Putamen (tissue), 1 donor: ENCODE measurements at regions not wholly inside any gene's neighbourhood (a gene's known extent, or its start where the extent isn't known, plus 50 kb on each side); places are given as distances from the start of the nearest gene placed in this dataset.

Experiments
- DNase-seq: peaks from one replicate; pipeline ENCODE4 v3.0.0-alpha.2; 2016; ENCODE audit warnings: low spot score

DNA sequence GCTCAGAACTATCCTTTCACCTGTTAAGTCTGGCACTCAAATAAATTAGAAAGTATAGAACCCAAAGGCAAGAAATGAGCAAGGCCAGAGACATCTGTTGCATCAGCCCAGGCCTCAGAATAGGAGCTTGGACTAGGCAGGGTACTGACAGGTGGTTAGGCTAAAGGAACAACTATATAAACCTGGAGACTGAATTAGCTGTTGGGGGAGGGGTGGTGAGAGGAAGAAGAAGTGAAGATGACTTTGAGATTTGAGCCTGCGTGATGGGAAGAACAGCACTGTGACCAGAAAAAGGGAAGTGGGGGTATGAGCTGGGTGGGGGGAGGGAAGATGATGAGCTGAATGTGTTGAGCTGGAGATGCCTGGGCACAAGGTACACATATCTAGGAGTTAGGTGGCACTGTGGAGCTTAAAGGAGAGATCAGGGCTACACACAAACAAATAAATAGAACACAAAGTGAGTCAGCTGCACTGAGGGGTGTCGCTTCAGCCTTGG is 244.7 kb downstream of the PTEN start:
- peak; percentile 18 for DNase-seq

DNA sequence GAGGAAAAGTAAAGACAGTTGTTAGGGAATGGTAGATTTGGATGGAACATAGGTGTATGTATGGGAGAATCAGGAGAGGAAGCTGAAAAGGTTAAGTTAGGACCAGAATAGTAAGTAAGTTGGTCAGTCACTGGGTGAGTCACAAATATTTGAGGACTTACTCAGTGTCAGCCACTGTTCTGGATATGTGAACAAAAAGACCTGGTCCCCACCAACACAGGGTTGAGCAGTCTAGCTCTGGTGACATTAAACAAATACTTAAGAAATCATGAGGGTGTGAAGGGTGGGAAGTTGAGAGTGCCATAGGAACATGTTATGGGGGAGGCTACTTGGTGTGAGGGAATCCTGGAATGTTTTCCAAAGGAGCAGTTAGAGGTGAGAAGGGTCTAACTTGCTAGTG is 246.9 kb downstream of the PTEN start:
- DNase-seq: no peak

DNA sequence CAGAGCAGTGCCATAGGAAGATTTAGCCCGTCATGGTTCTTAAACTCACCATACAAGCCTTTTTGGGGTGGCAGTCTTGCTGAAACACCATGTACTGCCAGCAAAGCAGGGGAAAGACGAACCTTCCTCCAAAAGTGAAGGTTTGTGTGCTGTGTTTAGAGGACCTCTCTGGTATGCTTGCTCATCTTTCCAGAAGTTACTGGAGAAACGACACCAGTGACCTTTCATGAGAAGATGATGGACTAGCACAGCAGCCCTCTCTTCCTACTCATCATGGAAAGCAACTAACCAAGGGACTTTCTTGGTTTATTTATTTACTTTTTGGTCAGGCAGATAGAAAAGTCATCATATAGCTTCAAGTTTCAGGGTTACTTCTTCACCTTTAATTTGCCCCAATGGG is 247.4 kb downstream of the PTEN start:
- no peak for DNase-seq

DNA sequence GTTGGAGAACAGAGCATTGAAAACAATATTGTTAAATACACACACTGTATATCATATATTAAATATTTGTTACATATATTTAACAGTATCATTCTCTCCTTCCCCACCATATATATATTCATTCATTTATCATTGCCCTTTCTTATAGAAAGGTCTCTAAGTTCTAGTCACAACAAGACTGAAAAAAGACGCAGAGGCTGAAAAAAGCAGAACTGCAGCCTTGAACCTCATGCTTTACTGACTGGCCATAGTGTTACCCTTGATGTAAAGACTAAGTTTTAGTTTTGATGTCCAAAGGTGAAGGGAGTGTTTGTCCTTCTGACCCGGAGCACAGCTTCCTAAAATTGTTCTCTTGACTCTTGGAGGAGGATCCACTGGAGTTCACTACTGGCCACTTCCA is 247.9 kb downstream of the PTEN start:
- no peak for DNase-seq

DNA sequence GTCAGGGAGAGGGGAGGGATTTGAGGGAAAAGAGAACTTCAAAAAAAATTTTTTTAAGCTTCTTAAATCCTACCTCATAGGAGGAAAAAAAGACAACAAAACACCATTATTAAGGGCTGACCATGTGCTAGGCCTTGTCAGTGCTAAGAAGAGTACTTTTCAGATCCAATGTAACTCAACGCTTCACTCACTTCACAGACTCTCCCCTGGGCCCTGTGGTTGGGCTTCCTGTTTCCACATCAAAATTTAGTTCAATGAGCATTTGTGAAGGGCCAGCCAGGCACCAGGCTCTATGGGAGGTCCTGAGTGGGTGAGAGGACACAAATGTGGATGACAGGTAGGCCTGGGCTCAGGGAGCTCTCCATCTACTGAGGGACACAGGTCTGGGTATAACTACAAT is 249.8 kb downstream of the PTEN start:
- DNase-seq: no peak

DNA sequence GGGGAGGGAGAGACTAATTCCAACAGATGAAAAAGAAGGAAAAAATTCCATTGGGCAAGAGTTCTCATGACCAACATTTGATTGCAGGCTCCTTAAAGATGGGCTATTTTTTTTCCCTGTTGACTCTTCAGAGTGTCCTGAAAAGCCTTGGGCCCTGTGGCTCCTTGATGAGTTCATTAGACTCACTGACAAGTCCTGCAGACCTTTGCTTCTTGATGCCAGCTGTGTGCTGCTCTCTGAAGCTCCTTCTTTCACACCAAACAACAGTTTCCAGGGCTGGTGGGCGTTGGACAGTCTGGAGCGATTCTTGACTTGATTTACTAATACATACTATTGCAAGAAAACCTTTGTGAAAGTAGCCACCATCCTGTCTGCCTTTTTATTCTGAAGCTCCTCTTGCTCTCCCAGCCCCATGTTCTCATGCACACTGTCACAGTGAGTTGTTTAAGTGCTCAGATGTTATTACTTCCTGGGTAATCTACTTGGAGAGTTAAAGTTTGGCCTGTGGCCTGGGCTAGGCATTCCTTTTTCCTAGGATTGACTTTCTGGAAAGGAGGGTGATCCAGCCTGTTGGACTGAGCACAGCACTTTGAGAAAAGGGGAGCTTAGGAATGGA is 250.3 kb downstream of the PTEN start:
- no peak for DNase-seq

DNA sequence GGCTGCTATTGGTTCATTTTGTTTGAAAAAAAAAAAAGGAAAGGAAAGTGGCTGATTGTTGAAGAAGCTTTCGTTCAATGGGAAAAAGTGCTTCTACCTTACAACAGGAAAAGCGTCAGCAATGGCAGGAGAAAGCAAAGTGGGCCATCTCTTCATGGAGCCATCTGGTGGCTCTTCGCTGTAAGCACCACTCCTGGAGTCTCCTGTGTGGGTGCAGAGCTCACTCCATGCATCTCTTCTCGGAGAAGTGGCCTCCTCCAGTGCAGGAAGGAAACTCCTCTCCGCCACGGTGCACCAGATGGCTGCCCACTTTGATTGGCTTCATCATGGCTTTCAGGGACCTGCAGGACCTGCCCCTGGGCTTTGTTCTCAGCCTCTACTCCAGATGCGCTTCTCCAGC is 250.9 kb downstream of the PTEN start:
- no peak for DNase-seq

DNA sequence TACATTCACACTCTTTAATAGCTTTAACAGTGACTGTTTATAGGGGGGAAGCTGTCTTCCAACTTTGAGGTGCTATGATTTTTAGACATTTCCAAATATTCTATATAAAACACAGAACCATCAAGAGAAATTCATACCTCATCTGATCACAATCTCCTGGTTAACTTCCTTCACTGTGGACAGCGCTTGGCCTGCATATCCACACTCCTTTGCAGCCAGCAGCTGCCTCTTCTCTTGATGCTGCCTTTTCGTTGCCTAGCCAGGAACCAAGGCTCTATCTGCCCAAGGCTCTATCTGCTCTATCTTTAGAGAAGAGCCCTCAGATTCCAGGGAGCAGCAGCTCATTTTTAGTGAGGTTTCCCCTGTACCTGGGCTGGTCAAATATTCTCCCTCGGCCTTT is 252.0 kb downstream of the PTEN start:
- no peak for DNase-seq

DNA sequence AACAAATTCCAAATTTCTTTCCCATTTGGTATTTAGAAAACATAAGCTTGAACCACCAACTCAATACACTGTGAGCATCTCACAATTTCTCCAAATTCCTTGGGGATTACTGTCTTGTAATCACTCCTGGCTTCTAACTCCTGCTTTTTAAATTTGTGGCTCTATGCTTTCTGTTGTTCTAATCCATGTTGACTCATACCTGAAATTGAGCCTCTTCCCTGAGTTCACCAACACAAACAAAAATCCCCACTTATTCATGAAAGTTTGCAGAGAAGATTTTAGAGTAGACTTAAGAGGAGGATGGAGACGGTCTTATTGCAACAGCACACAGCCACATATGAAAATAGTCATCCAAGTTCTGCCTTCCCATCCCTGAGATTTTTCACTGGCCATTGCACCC is 252.5 kb downstream of the PTEN start:
- no peak for DNase-seq

DNA sequence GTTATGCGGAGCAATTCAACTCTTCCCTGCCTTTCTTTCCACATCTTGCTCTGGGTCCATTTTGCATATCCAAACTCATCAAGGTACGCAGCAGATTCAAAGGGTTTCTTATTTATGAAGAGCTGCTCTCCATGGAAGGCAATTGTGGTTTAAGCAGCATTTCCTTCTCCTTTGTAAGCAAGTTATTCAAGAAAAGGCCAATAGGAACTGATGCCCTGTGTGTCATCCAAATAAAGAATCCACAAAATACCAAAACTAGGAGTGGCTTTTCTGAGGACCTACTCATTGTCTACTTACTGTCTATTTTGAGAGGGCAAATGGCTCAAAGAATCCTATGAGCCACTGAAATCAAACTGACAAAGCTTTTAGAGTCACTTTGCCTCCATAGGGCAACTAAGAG is 253.1 kb downstream of the PTEN start:
- no peak for DNase-seq

DNA sequence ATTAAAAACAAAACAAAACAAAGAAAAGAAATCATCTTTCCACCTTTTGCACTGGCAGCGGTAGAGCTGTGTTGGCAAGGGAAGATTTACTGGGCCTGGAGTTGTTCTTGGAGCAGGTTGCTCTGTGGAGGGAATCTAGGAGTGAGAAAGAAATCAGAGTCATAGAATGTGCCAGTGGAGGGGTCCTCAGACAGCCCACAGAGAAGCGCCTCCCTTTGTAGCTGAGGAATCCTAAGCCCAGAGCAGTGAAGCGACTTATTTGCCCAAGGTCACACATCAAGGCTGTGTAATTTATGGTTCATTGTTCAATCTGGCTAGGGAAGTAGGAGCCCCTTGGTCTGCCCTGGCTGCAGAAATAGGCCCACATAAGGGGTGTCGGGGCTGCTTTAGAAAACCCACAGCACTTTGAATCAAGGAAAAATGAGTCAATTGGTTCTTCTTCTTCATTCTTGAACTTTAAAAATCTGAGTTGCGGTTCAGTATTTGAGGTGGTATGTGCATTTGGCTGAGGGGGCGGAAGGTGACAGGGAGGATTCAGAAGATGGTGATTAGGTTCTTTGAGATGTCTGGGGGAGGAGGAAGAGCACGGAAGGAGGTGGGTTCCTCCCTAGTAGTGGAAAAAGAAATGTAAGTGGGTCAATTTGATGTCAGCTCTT is 253.7 kb downstream of the PTEN start:
- peak; percentile 57 for DNase-seq

DNA sequence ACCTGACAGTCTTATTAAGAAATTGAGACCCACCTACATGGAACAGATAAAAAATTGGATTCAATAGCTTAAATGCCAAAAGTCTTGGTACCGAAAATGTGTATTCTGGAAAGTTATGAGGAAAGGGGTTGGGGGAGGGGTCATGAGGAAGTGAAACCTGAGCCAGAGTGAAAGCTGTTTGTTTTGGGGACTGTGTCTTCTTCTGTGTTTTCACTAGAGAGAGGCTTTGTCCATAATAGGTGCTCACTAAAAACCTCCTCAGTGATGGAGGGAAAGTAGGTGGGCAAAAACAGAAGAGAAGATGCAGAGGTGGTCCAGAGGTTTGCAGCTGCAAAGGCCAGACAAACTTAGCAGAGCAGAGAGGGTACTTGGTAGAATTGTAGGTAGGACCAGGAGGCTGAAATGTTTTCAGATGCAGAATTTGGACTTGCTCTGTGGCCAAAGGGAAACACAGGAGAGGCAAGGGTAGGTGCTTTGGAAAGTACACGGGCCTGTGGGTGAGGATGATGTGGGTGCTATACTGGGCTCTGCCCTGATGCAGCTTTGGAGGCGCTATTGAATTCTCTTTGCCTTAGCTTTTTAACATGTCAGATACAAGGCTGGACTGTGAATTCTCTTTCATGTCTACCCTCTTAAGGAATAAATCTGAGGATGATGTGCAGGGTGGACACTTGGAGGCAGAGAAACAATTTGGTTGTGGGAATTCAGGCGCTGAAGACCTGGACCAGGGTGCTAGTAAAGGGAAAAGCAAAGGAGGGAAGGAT is 254.6 kb downstream of the PTEN start:
- DNase-seq: no peak

DNA sequence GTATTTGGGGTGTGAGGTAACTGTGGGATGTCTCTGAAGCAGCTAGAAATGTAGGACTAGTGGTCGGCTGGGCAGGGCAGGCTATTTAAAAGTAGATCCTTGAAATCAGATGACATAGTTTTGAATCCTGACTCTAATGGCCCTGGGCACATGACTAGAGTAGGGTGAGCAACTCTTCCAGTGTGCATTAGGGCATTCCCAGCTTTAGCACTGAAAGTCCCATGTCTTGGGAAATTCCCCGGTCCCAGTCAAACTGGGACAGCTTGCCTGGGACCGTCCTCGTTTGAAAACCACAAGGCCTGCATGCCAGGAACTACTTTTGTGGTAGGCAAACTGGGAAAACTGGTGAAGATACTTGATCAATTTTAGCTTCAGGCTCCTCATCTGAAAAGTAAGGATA is 255.3 kb downstream of the PTEN start:
- DNase-seq: no peak

DNA sequence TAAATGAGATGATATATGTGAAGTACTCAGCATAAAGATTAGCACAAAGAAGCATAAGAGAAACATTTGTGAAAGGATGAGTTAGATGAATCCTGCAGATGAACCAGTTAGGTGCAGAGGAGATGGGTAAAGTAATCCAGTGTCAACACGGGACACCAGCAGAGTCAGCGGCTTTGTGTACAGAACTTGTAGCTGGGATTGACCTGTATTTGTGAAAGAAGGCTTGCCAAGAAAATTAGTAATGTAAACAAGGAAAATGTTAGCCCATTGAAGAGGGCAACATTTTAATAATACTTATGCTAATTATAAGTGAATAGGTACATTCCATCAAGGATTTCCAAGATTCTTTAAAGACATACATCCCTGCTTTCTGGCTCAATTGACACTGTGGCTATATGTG is 255.7 kb downstream of the PTEN start:
- DNase-seq: no peak

DNA sequence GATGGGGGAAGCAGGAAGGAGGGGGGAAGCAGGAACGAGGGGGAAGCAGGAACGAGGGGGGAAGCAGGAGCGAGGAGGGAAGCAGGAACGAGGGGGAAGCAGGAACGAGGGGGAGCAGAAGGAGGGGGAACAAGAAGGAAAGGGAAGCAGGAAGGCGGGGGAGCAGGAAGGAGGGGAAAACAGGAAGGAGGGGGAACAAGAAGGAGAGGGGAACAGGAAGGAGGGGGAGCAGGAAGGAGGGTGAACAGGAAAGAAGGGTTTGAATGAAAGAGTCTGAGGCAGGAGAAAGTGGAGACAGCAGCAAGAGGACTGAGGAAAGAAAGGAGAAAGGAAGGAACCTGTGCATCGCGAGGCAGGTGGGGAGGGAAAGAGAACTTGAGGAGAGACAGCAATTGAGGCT is 256.6 kb downstream of the PTEN start:
- DNase-seq: no peak

DNA sequence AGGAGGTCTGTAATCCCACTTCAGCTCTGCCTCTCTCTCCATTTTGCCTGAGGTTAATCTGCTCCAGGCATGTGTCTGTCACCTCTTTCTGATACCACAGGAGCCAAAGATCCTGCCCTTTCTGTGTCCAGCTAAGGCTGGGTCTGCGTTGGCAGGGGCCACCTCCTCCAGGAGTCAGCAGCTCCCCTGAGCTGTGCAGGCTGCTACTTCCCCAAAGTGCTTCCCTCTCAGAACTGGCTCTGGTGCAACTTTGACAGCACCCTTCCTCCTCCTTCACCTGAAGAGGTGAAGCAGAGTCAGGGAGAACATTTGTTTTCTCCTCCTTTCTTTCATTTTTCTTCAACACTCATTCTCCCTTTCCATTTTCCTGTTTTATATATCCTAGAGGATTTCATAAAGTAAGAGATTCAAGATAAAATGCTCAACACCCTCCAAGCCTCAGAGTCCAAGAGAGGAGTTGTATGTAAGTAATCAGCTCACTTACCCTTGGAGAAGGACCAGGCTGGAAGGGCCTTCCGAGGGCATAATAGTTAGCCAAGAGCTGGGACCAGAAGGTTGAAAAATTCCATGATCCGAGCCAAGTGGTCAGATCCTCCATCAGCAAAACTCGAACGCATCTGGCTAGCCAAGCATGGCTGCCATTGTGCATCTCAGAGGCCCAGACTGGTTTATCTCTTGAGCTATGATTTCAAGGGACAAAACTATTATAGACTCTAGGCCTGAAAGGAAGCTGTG is 257.3 kb downstream of the PTEN start:
- DNase-seq: no peak

DNA sequence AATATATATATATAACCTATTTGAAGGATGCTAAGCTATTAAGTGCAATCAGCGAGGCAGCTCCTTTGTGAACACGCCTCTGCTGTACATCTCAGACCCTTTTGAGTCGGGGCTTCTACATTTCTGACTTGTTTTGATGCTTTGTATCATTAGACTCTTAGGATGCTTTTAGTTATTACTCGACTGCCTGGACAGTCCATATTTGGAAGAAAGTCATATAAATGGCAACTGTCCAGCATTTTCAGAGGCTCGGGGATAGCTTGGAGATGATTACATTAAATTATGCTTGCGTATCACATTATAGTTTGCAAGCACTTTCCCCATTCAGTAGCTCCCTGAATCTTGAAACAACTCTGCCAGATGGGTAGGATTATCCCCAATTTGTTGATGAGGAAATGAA is 257.9 kb downstream of the PTEN start:
- DNase-seq: no peak

DNA sequence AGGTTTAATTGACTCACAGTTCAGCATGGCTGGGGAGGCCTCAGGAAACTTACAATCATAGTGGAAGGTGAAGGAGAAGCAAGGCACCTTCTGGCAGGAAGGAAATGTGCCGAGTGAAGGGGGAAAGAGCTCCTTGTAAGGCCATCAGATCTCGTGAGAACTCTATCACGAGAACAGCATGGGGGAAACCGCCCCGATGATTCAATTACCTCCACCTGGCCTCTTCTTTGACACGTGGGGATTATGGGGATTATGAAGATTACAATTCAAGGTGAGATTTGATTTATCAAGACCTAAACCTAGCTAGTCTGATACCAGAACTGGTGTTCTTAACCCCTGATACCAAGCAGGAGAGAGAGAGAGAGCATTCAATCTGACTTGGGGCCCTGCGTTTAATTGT is 258.7 kb downstream of the PTEN start:
- no peak for DNase-seq

DNA sequence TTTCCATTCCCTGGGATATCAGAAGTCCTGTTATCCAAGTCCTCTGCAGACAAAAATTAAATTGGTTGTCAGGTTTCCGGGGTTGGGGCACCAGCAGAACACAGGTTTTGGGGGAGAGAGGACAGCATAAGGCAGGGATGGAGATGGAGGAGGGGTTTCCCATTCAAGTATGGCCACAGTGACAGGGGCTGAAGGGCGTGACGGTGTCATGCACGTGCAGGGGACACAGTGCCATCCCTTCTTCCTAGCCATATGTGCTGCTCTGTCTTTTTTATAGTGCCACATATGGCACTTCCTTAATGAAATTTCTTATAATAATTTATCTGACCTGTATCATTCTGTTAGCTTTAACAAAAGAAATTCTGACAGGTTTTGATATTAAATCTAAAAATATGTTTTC is 259.2 kb downstream of the PTEN start:
- DNase-seq: no peak

DNA sequence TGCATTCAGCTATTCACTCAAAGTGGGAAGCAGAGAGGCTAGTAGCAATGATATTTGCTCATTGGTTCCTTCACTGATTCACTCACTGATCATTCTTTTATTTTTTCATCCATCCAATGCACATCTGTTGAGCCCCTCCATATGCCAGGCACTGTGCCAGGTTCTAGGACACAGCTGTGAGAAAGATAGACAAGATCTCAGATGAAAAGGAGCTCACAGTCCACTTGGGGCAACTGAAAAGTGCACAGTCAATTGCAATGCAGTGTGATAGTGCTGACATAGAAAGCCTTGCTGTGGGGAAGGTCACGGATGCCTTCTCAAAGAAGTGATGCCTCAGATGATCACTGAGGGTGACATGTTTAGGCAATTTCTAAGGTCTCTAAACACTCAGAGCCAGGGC is 262.3 kb downstream of the PTEN start:
- no peak for DNase-seq

DNA sequence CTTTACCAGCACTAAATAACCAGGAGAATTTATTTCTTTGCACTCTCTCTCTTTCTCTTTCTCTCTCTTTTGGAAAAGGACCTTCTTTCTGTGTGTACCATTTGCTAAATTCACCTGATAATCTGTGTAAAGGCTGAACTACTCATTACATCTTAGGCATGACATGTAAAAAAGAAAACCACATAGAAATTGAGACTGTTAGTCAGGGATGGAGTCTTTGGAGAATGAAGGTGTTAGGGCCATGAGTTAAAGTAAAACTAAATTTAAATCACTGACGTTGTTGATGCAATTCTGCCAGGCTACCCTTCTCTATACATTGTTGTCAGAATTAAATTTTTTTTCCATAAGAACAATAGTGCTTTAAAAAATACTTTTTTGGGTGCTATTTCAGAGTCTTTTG is 263.3 kb downstream of the PTEN start:
- DNase-seq: no peak

DNA sequence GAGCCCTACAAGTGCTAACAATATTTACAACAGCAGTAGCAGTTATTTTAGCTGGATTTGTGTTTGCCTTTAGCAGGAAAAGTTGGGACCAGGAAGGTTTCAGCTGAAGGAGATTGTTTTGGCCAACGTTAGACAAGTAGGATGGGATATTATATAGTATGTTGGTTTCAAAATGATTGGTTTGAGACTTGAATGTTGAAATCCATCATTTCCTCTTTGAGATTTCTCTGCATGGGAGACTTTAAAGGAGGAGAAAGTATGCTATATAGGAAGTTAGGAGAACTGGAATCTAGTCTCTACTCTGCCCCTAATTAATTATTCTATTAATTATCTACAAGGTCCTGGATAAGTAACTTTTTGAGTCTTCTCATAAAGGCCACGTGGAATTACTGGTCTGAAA is 263.8 kb downstream of the PTEN start:
- no peak for DNase-seq

DNA sequence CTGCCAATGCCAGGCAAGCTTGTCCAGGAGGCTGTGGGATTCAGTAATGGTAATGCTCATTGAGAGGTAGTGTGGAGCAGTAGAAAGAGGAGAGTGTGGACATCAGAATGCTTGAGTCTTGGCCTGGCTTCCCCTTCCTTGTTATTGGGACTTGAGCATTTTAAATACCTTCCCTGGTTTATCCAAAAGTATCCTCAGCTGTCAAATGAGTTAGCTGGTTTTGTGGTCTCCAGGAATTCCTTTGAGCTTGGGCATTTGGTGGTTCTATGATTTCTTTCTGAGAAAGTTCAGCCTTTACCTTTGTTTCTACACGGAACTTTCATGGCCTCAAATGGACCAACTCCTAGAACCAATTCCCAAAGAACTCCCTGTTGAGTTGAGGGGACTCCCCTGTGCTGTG is 264.3 kb downstream of the PTEN start:
- no peak for DNase-seq
